NCI-H345 (cell line): ENCODE measurements at regions not wholly inside any gene's neighbourhood (a gene's known extent, or its start where the extent isn't known, plus 50 kb on each side); places are given as distances from the start of the nearest gene placed in this dataset.

ENCODE experiments used
- DNase-seq: peaks from one replicate; lab custom pipeline; 2025; lab: John Stamatoyannopoulos, UW

- no peak for DNase-seq
Observed at GRCh38 chr3:168386301-168386700, 290.6 kb upstream of the GOLIM4 start.

GRCh38 chr3:168384990-168385389 lies 289.3 kb upstream of the GOLIM4 start:
- DNase-seq: no peak

- DNase-seq: no peak
Observed at GRCh38 chr3:168383573-168383972, 287.8 kb upstream of the GOLIM4 start.

- DNase-seq: no peak
Observed at GRCh38 chr3:168371846-168372245, 276.1 kb upstream of the GOLIM4 start.

GRCh38 chr3:168364967-168365366 lies 269.2 kb upstream of the GOLIM4 start:
- DNase-seq: no peak

- no peak for DNase-seq
Observed at GRCh38 chr3:168362661-168363247, 267.0 kb upstream of the GOLIM4 start.

- no peak for DNase-seq
Observed at GRCh38 chr3:168362156-168362555, 266.4 kb upstream of the GOLIM4 start.

- DNase-seq: no peak
Observed at GRCh38 chr3:168360993-168361392, 265.3 kb upstream of the GOLIM4 start.

- DNase-seq: no peak
Observed at GRCh38 chr3:168342946-168343850, 247.5 kb upstream of the GOLIM4 start.

GRCh38 chr3:168341956-168342936 lies 246.5 kb upstream of the GOLIM4 start:
- DNase-seq: no peak

GRCh38 chr3:168341192-168341815 lies 245.6 kb upstream of the GOLIM4 start:
- no peak for DNase-seq

GRCh38 chr3:168338161-168338560 lies 242.4 kb upstream of the GOLIM4 start:
- DNase-seq: no peak

GRCh38 chr3:168336276-168336675 lies 240.6 kb upstream of the GOLIM4 start:
- DNase-seq: no peak

GRCh38 chr3:168333410-168333935 lies 237.7 kb upstream of the GOLIM4 start:
- no peak for DNase-seq

- DNase-seq: no peak
Observed at GRCh38 chr3:168331756-168332155, 236.0 kb upstream of the GOLIM4 start.

- no peak for DNase-seq
Observed at GRCh38 chr3:168330983-168331382, 235.3 kb upstream of the GOLIM4 start.

GRCh38 chr3:168327856-168328255 lies 232.1 kb upstream of the GOLIM4 start:
- DNase-seq: no peak

- DNase-seq: no peak
Observed at GRCh38 chr3:168325684-168326083, 230.0 kb upstream of the GOLIM4 start.

GRCh38 chr3:168322941-168323340 lies 227.2 kb upstream of the GOLIM4 start:
- DNase-seq: no peak

- DNase-seq: no peak
Observed at GRCh38 chr3:168314166-168314565, 218.4 kb upstream of the GOLIM4 start.

- no peak for DNase-seq
Observed at GRCh38 chr3:168312984-168313383, 217.3 kb upstream of the GOLIM4 start.

GRCh38 chr3:168307893-168308292 lies 212.2 kb upstream of the GOLIM4 start:
- DNase-seq: no peak
